ENCODE measurements at regions not wholly inside any gene's neighbourhood (a gene's known extent, or its start where the extent isn't known, plus 50 kb on each side); places are given as distances from the start of the nearest gene placed in this dataset.

GRCh38 chrX:131728295-131729145, 184.6 kb downstream of the OR13H1 start:
- H3K27ac Mint-ChIP-seq: no peak overlapping the region
- peaks cover 10% of the 10 kb centered on the region for H3K9me3 Mint-ChIP-seq
- peaks cover 9% of the 10 kb centered on the region for H3K36me3 Mint-ChIP-seq
- H3K4me3 Mint-ChIP-seq: no peak overlapping the region
- CTCF ChIA-PET: no interaction called here
- no peaks in the 10 kb centered on the region for H3K4me1 Mint-ChIP-seq
- no peak for DNase-seq
- no peaks in the 10 kb centered on the region for H3K27me3 Mint-ChIP-seq

DNA sequence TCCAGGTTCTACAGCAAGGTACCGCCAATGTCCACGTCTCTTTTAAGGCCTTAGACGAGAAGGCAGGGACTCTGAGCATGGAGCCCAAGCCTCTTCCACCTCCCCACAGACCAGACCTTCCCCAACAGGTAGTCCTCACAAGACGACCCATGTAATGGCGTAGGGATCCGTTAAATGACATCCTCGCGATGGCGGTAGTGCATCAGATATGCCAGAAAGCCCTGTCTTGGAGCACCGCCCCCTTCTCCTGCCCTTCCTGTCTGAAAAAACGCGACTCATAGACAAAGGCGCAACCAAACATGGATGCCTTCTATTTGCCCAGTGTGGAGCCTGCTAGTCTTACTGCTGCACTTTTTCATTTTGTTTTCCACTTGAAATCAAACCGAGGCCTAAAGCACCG, 185.4 kb downstream of the OR13H1 start:
- no peaks in the 10 kb centered on the region for H3K27me3 Mint-ChIP-seq
- H3K27ac Mint-ChIP-seq: no peak overlapping the region
- CTCF ChIA-PET: no interaction called here
- H3K9me3 Mint-ChIP-seq: peaks cover 10% of the 10 kb centered on the region
- no peaks in the 10 kb centered on the region for H3K4me1 Mint-ChIP-seq
- DNase-seq: no peak
- H3K36me3 Mint-ChIP-seq: peaks cover 16% of the 10 kb centered on the region
- H3K4me3 Mint-ChIP-seq: no peak overlapping the region

GRCh38 chrX:131734621-131735020, 190.7 kb downstream of the OR13H1 start:
- CTCF ChIA-PET: no interaction called here
- H3K36me3 Mint-ChIP-seq: peaks cover 17% of the 10 kb centered on the region
- no peak overlapping the region for H3K4me3 Mint-ChIP-seq
- H3K9me3 Mint-ChIP-seq: peaks cover under 1% of the 10 kb centered on the region
- DNase-seq: no peak
- H3K27ac Mint-ChIP-seq: no peak overlapping the region
- no peaks in the 10 kb centered on the region for H3K27me3 Mint-ChIP-seq
- no peaks in the 10 kb centered on the region for H3K4me1 Mint-ChIP-seq

DNA sequence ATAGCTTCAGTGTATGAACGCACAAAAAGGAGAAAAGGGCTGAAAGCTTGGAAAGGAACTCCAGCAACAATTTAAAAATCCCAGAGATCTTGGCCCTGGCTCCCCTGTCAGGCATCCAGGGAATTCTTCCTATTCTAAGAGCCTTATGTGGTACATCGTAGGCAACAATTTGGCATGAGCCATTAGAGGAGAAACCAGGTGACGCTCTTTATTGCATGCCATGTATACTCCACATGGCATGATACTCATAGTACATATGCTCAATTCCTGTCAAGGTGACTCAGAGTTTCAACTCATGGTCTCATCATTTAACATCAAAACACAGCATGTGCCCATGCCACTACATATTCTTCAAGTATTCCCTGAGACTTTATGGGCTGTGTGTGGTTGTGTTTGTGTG, 191.3 kb downstream of the OR13H1 start:
- no peaks in the 10 kb centered on the region for H3K27me3 Mint-ChIP-seq
- H3K9me3 Mint-ChIP-seq: peaks cover 4% of the 10 kb centered on the region
- H3K4me3 Mint-ChIP-seq: no peak overlapping the region
- DNase-seq: no peak
- peaks cover 21% of the 10 kb centered on the region for H3K36me3 Mint-ChIP-seq
- H3K4me1 Mint-ChIP-seq: no peaks in the 10 kb centered on the region
- CTCF ChIA-PET: no interaction called here
- no peak overlapping the region for H3K27ac Mint-ChIP-seq

DNA sequence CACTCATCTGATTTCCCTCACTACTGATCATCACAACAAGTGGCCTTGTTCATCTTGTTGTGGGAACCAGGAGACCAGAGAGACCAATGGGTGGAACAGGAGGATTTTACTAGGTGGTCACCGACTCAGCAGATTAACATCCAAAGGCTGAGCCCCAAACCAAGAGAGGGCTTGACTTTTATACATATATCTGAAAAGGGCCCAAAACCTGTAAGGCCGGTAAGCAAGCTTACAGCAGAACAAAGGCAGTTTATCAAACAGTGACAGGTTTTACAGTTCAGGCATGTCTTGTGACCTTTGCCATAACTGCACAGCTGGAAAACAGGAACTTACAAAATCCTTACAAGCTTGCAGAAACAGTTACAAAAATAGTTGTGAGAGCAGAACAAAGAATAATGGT, 195.9 kb downstream of the OR13H1 start:
- Mint-ChIP-seq H3K9me3 (peaks cover 10% of the 10 kb centered on the region), H3K36me3 (peaks cover 29% of the 10 kb centered on the region), H3K27ac (no peak overlapping the region), H3K4me3 (no peak overlapping the region), H3K4me1 (no peaks in the 10 kb centered on the region), H3K27me3 (no peaks in the 10 kb centered on the region)
- CTCF ChIA-PET: interaction anchor here (0.6 kb wide), 1 partner anchor 9 kb away, joined by 3 read pairs; no protein-coding TSS in a partner anchor
- DNase-seq: no peak

DNA sequence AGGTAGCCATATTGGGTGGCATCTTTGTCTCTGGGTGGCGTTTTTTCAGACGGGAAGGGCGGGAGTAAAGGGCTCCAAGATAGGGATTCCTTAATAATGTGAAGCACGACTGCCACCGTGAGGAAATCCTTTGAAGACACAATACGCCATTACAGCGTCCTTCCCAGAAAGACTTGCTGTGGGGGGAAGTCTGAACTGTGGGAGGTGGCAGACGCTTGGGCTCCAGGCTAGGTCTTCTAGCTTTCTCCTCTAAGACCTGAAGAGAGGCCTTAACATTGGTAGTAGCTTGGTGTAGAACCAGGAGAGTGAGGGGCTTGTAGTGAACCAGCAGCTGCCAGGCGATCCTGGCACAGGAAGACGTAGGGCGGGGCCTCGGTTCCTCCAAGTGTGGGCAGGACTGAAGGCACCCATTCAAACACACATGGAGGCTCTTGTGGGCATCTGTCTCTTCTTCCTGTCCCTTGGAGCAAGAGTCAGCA, 197.3 kb downstream of the OR13H1 start:
- no peak overlapping the region for H3K4me3 Mint-ChIP-seq
- H3K27ac Mint-ChIP-seq: no peak overlapping the region
- DNase-seq: no peak
- H3K9me3 Mint-ChIP-seq: peaks cover 10% of the 10 kb centered on the region
- no peaks in the 10 kb centered on the region for H3K4me1 Mint-ChIP-seq
- no peaks in the 10 kb centered on the region for H3K27me3 Mint-ChIP-seq
- H3K36me3 Mint-ChIP-seq: peaks cover 28% of the 10 kb centered on the region
- CTCF ChIA-PET: no interaction called here

GRCh38 chrX:131745942-131746489, 202.1 kb downstream of the OR13H1 start:
- H3K36me3 Mint-ChIP-seq: peaks cover 38% of the 10 kb centered on the region
- peaks cover 2% of the 10 kb centered on the region for H3K9me3 Mint-ChIP-seq
- no peak for DNase-seq
- H3K4me3 Mint-ChIP-seq: no peak overlapping the region
- H3K27ac Mint-ChIP-seq: peak overlapping the region; percentile 14
- no peaks in the 10 kb centered on the region for H3K4me1 Mint-ChIP-seq
- CTCF ChIA-PET: no interaction called here
- no peaks in the 10 kb centered on the region for H3K27me3 Mint-ChIP-seq

DNA sequence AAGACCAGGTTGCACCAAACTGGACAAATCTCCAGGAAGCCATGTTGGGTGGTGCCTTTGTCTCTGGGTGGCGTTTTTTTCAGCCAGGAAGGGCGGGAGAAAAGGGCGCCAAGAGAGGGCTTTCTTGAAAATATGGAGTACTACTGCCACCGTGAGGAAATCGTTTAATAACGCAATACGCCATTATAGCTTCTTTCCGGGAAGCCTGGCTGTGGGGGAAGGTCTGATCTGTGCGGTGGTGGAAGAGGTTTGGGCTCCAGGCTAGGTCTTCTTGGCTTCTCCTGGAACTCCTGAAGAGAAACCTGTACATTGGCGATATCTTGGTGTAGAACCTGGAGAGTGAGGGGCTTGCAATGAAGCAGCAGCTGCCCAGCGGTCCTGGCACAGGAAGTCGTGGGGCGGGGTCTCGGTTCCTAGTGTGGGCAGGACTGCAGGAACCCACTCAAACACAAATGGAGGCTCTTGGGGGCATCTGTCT, 202.7 kb downstream of the OR13H1 start:
- CTCF ChIA-PET: no interaction called here
- no peak overlapping the region for H3K4me3 Mint-ChIP-seq

GRCh38 chrX:131747173-131747572, 203.3 kb downstream of the OR13H1 start:
- no peak for DNase-seq
- Mint-ChIP-seq H3K4me1 (no peaks in the 10 kb centered on the region), H3K9me3 (peaks cover 2% of the 10 kb centered on the region), H3K4me3 (no peak overlapping the region), H3K36me3 (peaks cover 35% of the 10 kb centered on the region), H3K27ac (no peak overlapping the region), H3K27me3 (no peaks in the 10 kb centered on the region)
- CTCF ChIA-PET: no interaction called here

More for the DNA sequence above, 202.7 kb downstream of the OR13H1 start:
- no peak for DNase-seq
- no peaks in the 10 kb centered on the region for H3K4me1 Mint-ChIP-seq
- no peak overlapping the region for H3K27ac Mint-ChIP-seq
- H3K9me3 Mint-ChIP-seq: peaks cover 2% of the 10 kb centered on the region
- peaks cover 35% of the 10 kb centered on the region for H3K36me3 Mint-ChIP-seq
- no peaks in the 10 kb centered on the region for H3K27me3 Mint-ChIP-seq

DNA sequence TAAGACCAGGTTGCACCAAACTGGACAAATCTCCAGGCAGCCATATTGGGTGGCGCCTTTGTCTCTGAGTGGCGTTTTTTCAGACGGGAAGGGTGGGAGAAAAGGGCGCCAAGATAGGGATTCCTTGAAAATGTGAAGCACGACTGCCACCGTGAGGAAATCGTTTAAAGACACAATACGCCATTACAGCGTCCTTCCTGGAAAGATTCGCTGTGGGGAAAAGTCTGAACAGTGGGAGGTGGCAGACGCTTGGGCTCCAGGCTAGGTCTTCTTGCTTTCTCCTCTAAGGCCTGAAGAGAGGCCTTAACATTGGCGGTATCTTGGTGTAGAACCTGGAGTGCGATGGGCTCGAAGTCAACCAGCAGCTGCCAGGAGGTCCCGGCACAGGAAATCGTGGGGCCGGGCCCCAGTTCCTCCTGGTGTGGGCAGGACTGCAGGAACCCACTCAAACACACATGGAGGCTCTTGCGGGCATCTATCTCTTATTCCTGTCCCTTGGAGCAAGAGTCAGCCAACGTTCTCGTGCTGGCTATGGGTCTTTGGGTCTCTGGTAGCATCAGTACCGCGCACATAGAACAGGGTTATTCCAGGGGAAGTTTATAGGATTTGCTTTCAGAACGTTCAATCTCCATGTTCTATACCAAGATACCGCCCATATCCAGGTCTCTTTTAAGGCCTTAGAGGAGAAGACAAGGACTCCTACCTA, 208.8 kb downstream of the OR13H1 start:
- Mint-ChIP-seq H3K4me1 (no peaks in the 10 kb centered on the region), H3K27ac (no peak overlapping the region), H3K27me3 (no peaks in the 10 kb centered on the region), H3K9me3 (no peaks in the 10 kb centered on the region), H3K4me3 (no peak overlapping the region), H3K36me3 (peaks cover 18% of the 10 kb centered on the region)
- no peak for DNase-seq
- CTCF ChIA-PET: no interaction called here

DNA sequence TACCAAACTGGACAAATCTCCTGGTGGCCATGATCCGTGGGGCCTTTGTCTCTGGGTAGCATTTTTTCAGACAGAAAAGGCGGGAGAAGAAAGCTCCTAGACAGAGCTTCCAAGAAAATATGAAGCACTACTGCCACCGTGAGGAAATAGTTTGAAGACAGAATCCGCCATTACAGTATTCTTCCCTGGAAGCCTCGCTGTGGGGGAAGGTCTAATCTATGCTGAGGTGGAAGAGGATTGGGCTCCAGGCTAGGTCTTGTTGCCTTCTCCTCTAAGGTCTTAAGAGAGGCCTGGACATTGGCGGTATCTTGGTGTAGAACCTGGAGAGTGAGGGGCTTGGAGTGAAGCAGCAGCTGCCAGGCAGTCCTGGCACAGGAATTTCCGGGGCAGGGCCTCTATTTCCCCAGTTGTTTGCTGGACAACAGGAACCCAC, 218.9 kb downstream of the OR13H1 start:
- DNase-seq: no peak
- Mint-ChIP-seq H3K27me3 (no peaks in the 10 kb centered on the region), H3K9me3 (peaks cover 2% of the 10 kb centered on the region), H3K36me3 (peaks cover 23% of the 10 kb centered on the region), H3K4me1 (no peaks in the 10 kb centered on the region), H3K27ac (no peak overlapping the region), H3K4me3 (no peak overlapping the region)
- CTCF ChIA-PET: no interaction called here

DNA sequence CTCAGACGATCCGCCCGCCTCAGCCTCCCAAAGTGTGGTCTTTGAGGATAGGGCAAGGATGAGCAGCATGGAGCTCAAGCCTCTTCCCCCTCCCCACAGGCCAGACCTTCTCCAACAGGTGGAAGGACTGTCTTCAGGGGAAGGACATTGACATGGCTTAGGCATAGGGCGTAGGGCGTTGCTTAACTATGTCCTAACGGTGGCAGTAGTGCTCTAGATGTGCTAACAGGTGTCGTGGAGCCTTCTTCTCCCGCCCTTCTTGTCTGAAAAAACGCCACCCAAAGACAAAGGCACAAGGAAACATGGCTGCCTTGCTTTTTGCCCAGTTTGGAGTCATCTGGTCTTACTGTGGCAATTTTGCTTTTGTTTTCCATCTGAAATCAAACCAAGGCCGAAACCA, 219.8 kb downstream of the OR13H1 start:
- no peak overlapping the region for H3K27ac Mint-ChIP-seq

GRCh38 chrX:131764216-131764615, 220.3 kb downstream of the OR13H1 start:
- H3K27me3 Mint-ChIP-seq: no peaks in the 10 kb centered on the region
- DNase-seq: no peak
- H3K27ac Mint-ChIP-seq: no peak overlapping the region
- no peak overlapping the region for H3K4me3 Mint-ChIP-seq
- CTCF ChIA-PET: no interaction called here
- H3K4me1 Mint-ChIP-seq: no peaks in the 10 kb centered on the region
- peaks cover 2% of the 10 kb centered on the region for H3K9me3 Mint-ChIP-seq
- H3K36me3 Mint-ChIP-seq: peaks cover 27% of the 10 kb centered on the region

More for the DNA sequence above, 219.8 kb downstream of the OR13H1 start:
- Mint-ChIP-seq H3K4me1 (no peaks in the 10 kb centered on the region), H3K27me3 (no peaks in the 10 kb centered on the region), H3K9me3 (peaks cover 2% of the 10 kb centered on the region), H3K4me3 (no peak overlapping the region), H3K36me3 (peaks cover 27% of the 10 kb centered on the region)
- DNase-seq: no peak
- CTCF ChIA-PET: interaction anchor here (0.7 kb wide), 1 partner anchor 323 kb away, joined by 3 read pairs; no protein-coding TSS in a partner anchor

Measured in activated naive CD4-positive, alpha-beta T cell treated with anti-CD3 and anti-CD28 coated beads, Interleukin-2, amount 10 ng/mL, durations not matched to agents 7 days and 5 days (primary cell).